MM.1S (cell line): ENCODE measurements at regions not wholly inside any gene's neighbourhood (a gene's known extent, or its start where the extent isn't known, plus 50 kb on each side); places are given as distances from the start of the nearest gene placed in this dataset.

Experiments
- CTCF ChIP-seq: fragments of 300-600 bp; sonication (generic); IDR thresholded peaks from 2 replicates; pipeline ENCODE4 v1.5.1; 2016; ENCODE audit warnings: antibody characterized with exemption, low read length, mixed read lengths
- EZH2 ChIP-seq: fragments of 300-600 bp; sonication (generic); optimal IDR thresholded peaks from 2 replicates; pipeline ENCODE3; 2017; ENCODE audit warnings: low read depth, mild to moderate bottlenecking, antibody characterized with exemption, low read length, mixed read lengths
- EZH2phosphoT487 ChIP-seq: fragments of 300-600 bp; sonication (generic); IDR thresholded peaks from 2 replicates; pipeline ENCODE4 v1.6.1; 2018; ENCODE audit warnings: antibody characterized with exemption, low read length

DNA sequence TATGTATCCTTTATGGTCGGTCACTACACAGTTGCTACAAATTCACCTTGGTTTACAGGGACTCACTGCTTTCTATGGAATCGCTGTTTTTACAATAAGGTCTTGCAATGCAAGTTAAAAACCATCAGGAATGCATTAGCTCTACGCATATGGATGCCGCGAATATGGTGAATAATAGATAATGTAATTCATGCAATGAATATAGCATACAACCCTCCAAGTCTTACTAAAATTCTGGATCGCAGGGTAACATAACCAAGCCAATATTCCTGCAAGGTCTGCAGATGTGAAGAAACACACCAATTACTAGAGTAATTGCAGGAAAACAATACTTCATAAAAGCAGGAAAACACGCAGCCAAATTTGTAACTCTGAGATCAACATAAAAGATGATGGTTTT, 75.6 kb upstream of the BACE2 start:
- no peak for TF ChIP-seq CTCF
- TF ChIP-seq EZH2, result no peak
- TF ChIP-seq EZH2phosphoT487, result no peak
